ENCODE measurements at regions not wholly inside any gene's neighbourhood (a gene's known extent, or its start where the extent isn't known, plus 50 kb on each side); places are given as distances from the start of the nearest gene placed in this dataset.

DNA sequence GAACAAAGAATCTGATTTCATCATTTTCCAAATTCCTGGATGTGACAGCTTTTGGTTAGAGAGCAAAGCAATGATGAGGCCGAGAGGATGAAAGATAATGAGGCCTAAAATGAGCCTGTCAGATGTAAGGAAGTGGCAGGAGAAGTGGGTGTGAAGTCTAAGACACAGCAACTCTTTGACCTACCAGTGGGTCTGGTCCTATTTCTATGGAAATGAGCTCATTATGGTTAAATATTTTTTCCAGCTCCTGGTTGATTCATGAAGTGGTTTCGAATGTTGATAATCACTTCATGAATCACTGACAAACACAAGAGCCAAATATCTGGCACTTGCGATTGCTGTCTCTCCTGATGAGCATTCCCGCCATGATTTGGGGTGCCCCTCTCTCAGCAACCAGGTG lies 273.3 kb upstream of the CDH5 start:
- TF ChIP-seq POLR2AphosphoS5 (IDR thresholded peaks at IDR 0.05), result no peak
- TF ChIP-seq, protein P1, sequence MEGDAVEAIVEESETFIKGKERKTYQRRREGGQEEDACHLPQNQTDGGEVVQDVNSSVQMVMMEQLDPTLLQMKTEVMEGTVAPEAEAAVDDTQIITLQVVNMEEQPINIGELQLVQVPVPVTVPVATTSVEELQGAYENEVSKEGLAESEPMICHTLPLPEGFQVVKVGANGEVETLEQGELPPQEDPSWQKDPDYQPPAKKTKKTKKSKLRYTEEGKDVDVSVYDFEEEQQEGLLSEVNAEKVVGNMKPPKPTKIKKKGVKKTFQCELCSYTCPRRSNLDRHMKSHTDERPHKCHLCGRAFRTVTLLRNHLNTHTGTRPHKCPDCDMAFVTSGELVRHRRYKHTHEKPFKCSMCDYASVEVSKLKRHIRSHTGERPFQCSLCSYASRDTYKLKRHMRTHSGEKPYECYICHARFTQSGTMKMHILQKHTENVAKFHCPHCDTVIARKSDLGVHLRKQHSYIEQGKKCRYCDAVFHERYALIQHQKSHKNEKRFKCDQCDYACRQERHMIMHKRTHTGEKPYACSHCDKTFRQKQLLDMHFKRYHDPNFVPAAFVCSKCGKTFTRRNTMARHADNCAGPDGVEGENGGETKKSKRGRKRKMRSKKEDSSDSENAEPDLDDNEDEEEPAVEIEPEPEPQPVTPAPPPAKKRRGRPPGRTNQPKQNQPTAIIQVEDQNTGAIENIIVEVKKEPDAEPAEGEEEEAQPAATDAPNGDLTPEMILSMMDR (IDR thresholded peaks at IDR 0.05), result no peak
- no peak for TF ChIP-seq EP300 (IDR thresholded peaks at IDR 0.05)
- TF ChIP-seq POLR2A (IDR thresholded peaks at IDR 0.05), result no peak
- Histone ChIP-seq H3K27ac (no peak overlapping the region), H3K36me3 (no peaks in the 10 kb centered on the region), H3K4me1 (no peaks in the 10 kb centered on the region), H3K27me3 (no peaks in the 10 kb centered on the region), H3K4me3 (no peak overlapping the region), H3K9me3 (no peaks in the 10 kb centered on the region)
- intact Hi-C loops (cut with DNase I; ENCODE audit: low total_unique reads), result no loop called here
- no peak for DNase-seq
- 74 to 94% (median 82%) methylated on average over 4 of the region's 4 CpGs for WGBS, 5 donors

DNA sequence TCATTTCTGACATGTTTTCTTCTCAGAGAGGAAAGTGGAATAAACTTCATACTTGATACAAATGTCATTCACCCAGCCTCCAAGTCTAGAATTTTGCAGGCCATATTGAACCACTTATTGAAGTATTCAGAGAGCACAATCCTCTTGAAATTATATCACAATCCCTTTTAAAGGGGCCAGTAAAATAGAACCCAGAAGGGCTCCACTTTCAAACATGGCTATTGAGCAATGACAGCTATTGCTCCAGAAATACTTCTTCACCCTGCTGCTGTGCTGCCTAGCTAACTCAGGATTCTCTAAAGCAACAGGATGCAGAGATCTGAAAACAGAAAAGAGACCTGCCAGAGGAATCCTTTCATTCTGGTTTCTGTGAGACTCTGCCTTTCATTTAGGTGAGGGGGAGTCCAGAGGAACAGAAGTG lies 275.0 kb upstream of the CDH5 start:
- H3K27me3 ChIP-seq, result no peaks in the 10 kb centered on the region
- no peaks in the 10 kb centered on the region for H3K36me3 ChIP-seq
- H3K4me3 ChIP-seq, result no peak overlapping the region
- no peaks in the 10 kb centered on the region for H3K4me1 ChIP-seq
- H3K27ac ChIP-seq, result no peak overlapping the region
- no peaks in the 10 kb centered on the region for H3K9me3 ChIP-seq
- intact Hi-C loops (cut with DNase I; ENCODE audit: low total_unique reads), result no loop called here
- TF ChIP-seq, protein P1 (IDR thresholded peaks at IDR 0.05), result no peak
- TF ChIP-seq EP300 (IDR thresholded peaks at IDR 0.05), result no peak
- TF ChIP-seq POLR2A (IDR thresholded peaks at IDR 0.05), result no peak
- no peak for TF ChIP-seq POLR2AphosphoS5 (IDR thresholded peaks at IDR 0.05)
- no peak for DNase-seq

DNA sequence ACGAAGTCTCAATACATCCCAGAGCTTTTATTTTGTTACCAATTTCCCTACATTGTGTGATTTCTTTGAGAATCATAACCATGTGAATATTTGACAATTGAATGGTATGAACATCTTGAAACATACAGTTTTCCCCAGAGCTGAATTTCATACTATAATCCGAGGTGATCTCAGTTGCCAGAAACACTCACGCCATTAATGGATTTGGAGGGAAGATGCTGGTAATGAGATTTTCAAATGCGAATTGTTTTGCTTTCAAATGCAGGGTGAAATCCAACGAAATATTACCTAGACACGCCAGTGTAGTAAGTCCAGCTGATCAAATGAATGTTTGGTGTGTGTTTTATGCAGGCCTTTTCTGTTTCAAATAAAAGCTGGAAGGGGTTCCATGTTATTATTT lies 277.8 kb upstream of the CDH5 start:
- Histone ChIP-seq H3K36me3 (no peaks in the 10 kb centered on the region), H3K4me1 (peaks cover 0 to 5% (median 1%) of the 10 kb centered on the region in 4 donors), H3K27ac (no peak overlapping the region), H3K9me3 (no peaks in the 10 kb centered on the region), H3K4me3 (no peak overlapping the region), H3K27me3 (no peaks in the 10 kb centered on the region)
- TF ChIP-seq EP300 (IDR thresholded peaks at IDR 0.05), result no peak
- TF ChIP-seq POLR2AphosphoS5 (IDR thresholded peaks at IDR 0.05), result no peak
- TF ChIP-seq, protein P1 (IDR thresholded peaks at IDR 0.05), result no peak
- no peak for TF ChIP-seq POLR2A (IDR thresholded peaks at IDR 0.05)
- DNase-seq, result no peak
- intact Hi-C loops (cut with DNase I; ENCODE audit: low total_unique reads), result no loop called here
- WGBS, 5 donors, result 71 to 82% (median 80%) methylated on average over 6 of the region's 6 CpGs

DNA sequence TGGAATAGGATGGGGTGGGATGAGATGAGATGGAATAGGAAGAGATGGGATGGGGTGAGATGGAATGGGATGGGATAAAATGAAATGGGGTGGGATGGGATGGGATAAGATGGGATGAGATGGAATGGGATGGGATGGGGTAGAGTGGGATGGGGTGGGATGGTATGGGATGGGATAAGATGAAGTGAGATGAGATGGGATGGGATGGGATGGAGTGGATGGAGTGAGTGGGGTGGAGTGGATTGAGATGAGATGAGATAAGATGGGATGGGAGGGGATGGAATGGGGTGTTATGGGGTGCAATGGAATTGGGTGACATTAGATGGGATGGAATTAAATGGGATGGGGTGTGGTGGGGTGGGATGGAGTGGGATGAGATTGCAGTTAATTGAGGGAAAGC lies 279.2 kb upstream of the CDH5 start:
- H3K4me1 ChIP-seq, result peaks cover 0 to 7% (median 2%) of the 10 kb centered on the region in 4 donors
- H3K36me3 ChIP-seq, result no peaks in the 10 kb centered on the region
- H3K9me3 ChIP-seq, result no peaks in the 10 kb centered on the region
- H3K27me3 ChIP-seq, result no peaks in the 10 kb centered on the region
- DNase-seq, result no peak
- TF ChIP-seq, protein P1 (IDR thresholded peaks at IDR 0.05), result no peak
- TF ChIP-seq POLR2AphosphoS5 (IDR thresholded peaks at IDR 0.05) (no peak), POLR2A (IDR thresholded peaks at IDR 0.05) (no peak), EP300 (IDR thresholded peaks at IDR 0.05) (no peak)
- no peak overlapping the region for H3K4me3 ChIP-seq
- intact Hi-C loops (cut with DNase I; ENCODE audit: low total_unique reads), result no loop called here
- H3K27ac ChIP-seq, result no peak overlapping the region
